ENCODE measurements at regions not wholly inside any gene's neighbourhood (a gene's known extent, or its start where the extent isn't known, plus 50 kb on each side); places are given as distances from the start of the nearest gene placed in this dataset.
"Not testable (repeated sequence)": the region's sequence is repeated elsewhere in the genome, so short reads cannot be mapped to it uniquely, and the experiment has no call there.

GRCh38 chr10:10699427-10699826, 318.2 kb upstream of the CELF2 start:
- no peak for DNase-seq (ENCODE audit: low read depth in 2 of 2)

- no peak for DNase-seq (ENCODE audit: low read depth in 2 of 2)
Measured at GRCh38 chr10:10701084-10701611, 316.5 kb upstream of the CELF2 start.

GRCh38 chr10:10702211-10702610, 315.5 kb upstream of the CELF2 start:
- no peak for DNase-seq (ENCODE audit: low read depth in 2 of 2)

- no peak for DNase-seq (ENCODE audit: low read depth in 2 of 2)
Measured at GRCh38 chr10:10703382-10703781, 314.3 kb upstream of the CELF2 start.

DNA sequence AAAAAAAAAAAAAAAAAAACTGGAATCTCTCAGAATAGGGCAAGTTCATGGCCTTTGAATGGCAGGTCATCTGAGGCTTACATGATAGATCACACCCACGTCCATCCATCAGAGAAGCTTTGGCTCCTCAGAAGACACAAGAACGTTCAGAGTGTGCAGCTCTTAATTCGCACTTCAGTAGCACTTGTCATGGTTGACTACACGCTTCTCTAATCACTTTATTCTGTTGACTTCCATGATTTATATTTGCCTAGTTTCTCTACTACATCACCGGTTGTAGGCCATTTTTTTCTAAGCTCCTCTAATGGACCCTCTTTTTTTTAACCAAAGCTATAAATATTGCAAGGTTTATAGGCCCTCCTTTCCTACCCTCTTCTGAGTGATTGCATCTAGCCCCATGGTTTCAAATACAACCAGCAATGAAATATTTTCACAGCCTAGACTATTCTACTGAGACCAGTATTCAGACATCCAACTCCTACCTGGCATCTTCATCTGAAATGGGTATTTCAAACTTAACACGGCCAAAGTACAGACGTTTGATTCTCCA, 305.4 kb upstream of the CELF2 start:
- no peak for DNase-seq (ENCODE audit: low read depth in 2 of 2)

- DNase-seq (ENCODE audit: low read depth in 2 of 2): no peak
Measured at GRCh38 chr10:10714327-10714726, 303.3 kb upstream of the CELF2 start.

DNA sequence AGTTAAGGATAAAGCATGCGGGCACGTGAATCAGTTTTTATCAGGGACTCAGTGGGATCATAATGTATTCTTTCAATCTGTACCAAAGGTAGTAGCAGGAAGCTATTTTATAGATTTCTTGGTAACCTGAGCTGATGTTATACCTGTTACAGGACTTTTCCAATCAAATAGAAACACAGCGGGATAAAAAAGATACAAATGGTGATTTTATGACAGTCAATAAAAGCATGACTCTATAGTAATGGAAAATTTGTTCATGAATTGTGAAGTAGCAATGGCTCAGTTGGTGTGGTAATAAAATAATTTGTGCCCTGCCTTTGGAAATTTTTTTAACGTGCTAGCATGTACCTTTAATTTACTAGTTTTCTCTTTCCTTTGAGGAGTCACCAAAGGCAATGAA, 300.7 kb upstream of the CELF2 start:
- DNase-seq (ENCODE audit: low read depth in 2 of 2): no peak

DNA sequence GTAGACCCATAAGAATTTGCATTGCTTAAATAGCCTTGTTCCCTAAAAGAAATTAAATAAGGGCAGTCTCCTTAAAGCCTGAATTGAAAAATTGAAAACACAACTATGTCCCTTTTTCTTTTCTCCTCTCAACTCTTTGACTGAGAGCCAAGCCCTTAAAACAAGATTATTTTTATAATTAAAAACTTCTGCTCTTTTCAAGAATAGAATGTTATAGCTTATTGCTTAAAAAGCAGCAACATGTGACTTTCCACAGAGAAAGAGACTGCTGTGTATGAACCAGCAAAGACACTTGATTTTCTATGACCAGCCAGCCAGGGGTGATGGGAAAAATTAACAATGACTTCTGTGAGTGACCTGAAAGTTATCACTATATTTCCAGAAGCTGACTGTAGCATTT, 295.2 kb upstream of the CELF2 start:
- no peak for DNase-seq (ENCODE audit: low read depth in 2 of 2)

GRCh38 chr10:10725196-10725595, 292.5 kb upstream of the CELF2 start:
- no peak for DNase-seq (ENCODE audit: low read depth in 2 of 2)

- no peak for DNase-seq (ENCODE audit: low read depth in 2 of 2)
Measured at GRCh38 chr10:10726101-10726500, 291.6 kb upstream of the CELF2 start.

DNA sequence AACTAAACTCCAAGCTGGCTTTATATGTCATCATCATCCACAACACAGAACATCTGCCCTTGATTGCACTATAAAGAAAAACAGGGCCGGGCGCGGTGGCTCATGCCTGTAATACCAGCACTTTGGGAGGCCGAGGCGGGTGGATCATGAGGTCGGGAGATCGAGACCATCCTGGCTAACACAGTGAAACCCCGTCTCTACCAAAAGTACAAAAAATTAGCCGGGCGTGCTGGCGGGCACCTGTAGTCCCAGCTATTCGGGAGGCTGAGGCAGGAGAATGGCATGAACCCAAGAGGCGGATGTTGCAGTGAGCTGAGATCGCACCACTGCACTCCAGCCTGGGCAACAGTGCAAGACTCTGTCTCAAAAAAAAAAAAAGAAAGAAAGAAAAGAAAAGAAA, 290.3 kb upstream of the CELF2 start:
- DNase-seq (ENCODE audit: low read depth in 2 of 2): not testable (repeated sequence)

DNA sequence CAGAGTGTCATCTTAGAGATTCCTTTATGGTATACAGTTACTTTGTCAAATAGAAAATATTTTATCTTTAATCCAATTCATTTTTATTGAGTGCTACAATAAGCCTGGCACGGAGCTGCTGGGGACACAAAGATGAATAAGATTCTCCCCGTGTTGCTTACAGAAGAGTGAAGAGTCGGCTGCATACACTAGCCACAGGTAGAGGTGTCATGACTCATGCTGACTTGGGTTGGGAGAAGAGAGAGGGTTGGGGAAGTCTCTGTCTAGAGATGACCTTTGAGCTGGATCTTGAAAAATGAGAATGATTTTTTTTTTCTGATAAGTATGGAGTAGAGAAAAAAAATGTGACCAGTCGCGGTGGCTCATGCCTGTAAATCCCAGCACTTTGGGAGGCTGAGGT, 289.9 kb upstream of the CELF2 start:
- no peak for DNase-seq (ENCODE audit: low read depth in 2 of 2)

DNA sequence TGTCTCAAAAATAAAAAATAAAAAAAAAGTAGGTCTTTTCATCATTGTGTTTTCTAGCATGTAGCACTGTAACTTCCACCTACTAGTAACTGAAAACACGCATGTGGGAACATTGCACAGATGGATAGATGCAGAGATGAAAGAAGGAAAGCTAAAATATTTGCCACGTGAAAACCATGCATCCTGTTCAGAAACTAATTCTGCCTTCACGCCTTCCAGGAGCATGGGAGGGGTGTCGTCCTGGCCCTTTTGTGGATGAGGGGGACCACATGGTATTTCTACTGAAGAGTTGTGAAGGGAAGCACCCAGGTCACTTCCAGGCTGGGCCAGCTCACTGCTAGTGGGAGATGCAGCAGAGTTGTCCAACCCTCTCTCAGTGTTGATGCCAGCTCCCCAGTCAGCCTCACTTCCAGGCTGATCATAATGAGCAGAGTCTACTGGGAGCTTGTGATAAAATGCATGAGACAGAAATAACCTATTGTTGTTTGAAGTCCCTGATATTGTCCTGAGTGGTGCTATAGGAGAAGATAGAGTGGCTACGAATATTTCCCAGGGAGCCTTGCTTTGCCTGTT, 287.1 kb upstream of the CELF2 start:
- no peak for DNase-seq (ENCODE audit: low read depth in 2 of 2)

DNA sequence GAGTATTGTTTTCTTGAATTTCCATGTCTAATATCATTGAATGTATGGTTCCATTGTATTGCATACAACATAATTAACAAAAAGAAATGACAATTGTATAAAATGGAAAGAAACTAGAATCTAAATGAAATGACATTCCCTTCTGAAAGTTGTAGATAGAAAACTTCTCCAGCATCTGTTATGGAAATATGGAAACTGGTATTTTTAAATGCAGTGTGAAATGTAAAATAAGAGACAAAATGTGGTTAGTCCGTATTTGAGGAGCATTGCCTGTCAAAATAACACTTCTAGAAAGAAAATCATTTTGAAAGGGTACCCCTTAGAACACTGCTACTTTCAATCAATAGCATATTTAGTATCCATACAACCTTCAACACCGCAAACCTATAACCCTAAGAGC, 286.3 kb upstream of the CELF2 start:
- DNase-seq (ENCODE audit: low read depth in 2 of 2): no peak

DNA sequence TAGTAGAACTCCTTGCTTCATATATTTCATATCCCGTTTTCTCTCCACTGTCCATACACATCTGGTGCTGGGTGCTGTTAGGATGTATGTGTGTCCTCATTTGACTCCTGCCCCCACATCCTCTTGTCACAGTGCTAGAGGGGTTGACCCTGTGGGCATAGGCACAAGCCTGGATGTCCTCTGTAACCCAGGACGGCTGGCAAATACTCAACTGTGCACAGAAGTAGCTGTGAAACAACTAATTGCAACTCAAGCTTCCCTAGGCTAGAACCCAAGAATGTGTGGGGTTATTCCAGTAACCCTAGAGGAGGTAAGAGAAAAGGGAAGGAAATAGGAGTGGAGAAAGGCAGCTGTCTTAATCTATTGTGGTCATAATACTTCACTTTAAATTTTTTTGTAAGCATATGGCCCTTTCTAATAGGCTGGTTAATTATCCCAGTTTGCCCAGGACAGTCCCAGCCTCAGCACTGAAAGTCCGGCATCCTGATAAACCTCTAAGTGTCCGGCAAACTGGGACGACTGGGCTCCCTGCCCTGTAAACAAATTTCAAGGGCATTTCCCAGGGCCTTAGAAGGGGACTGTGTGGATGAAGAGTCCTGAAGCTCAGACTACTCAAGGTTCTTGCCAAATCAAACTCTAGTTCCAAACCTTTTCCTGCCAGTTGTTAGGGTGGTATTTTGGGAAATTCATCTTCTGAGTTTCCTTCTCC, 283.2 kb upstream of the CELF2 start:
- no peak for DNase-seq (ENCODE audit: low read depth in 2 of 2)

GRCh38 chr10:10745291-10745690, 272.4 kb upstream of the CELF2 start:
- DNase-seq (ENCODE audit: low read depth in 2 of 2): no peak

GRCh38 chr10:10755490-10755889, 262.2 kb upstream of the CELF2 start:
- DNase-seq (ENCODE audit: low read depth in 2 of 2): no peak

DNA sequence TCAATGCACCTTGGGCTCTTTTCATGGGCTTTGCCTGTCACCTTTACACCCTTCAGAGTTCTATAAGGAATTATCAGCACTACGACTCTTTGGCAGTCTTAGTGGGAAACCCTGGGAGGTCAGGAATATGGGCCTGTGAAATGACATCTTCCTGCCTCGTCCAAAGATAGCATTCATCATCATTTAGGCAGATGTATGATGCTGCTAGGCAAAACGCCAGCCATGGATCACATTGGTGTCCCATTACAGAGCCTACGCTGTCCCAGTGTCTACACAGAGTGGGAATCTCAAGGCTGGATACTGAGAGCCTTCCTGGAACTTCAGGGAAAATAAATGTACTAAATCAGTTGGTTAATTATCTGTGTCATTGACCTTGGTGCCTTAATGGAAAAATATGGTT, 259.4 kb upstream of the CELF2 start:
- no peak for DNase-seq (ENCODE audit: low read depth in 2 of 2)

DNA sequence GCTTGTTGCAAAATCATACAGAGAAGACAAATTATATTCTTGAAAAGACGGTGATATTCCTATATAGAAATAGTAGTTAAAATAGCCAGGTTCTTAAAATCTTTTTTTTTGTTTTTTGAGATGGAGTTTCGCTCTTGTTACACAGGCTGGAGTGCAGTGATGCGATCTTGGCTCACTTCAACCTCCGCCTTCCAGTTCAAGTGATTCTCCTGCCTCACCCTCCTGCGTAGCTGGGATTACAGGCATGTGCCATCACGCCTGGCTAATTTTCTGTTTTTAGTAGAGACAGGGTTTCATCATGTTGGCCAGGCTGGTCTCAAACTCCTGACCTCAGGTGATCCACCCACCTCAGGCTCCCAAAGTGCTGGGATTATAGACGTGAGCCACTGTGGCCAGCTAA, 257.9 kb upstream of the CELF2 start:
- not testable (repeated sequence) for DNase-seq (ENCODE audit: low read depth in 2 of 2)

GRCh38 chr10:10765017-10765416, 252.7 kb upstream of the CELF2 start:
- no peak for DNase-seq (ENCODE audit: low read depth in 2 of 2)

DNA sequence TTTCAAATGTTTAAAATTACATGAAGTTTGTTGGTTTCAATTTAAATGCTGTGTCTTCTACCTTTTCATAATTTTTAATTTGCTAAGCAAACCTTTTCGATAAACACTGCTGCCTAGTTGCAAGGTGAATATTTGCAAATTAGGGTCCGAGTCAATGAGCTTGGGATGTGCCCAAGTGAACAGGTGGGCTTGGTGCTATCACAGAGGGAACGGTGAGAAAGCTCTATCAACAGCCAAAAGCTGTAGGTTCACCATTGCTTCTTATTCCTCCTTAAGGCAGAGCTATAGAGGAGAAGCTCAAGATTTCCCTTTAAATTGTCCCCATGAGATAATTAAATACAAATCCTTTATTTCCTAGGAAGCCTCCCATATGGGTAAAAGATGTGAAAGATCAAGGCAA, 245.3 kb upstream of the CELF2 start:
- no peak for DNase-seq (ENCODE audit: low read depth in 2 of 2)

- DNase-seq (ENCODE audit: low read depth in 2 of 2): no peak
Measured at GRCh38 chr10:10772874-10773508, 244.7 kb upstream of the CELF2 start.

GRCh38 chr10:10774416-10774815, 243.3 kb upstream of the CELF2 start:
- no peak for DNase-seq (ENCODE audit: low read depth in 2 of 2)
